GM12872 (cell line): ENCODE measurements at regions not wholly inside any gene's neighbourhood (a gene's known extent, or its start where the extent isn't known, plus 50 kb on each side); places are given as distances from the start of the nearest gene placed in this dataset.

Experiments used
- CTCF ChIP-seq: IDR thresholded peaks from 3 replicates; pipeline ENCODE4 v1.5.1; 2011; ENCODE audit warnings: low read depth, mild to moderate bottlenecking, low read length, moderate library complexity; ENCODE audit not compliant: insufficient read depth

DNA sequence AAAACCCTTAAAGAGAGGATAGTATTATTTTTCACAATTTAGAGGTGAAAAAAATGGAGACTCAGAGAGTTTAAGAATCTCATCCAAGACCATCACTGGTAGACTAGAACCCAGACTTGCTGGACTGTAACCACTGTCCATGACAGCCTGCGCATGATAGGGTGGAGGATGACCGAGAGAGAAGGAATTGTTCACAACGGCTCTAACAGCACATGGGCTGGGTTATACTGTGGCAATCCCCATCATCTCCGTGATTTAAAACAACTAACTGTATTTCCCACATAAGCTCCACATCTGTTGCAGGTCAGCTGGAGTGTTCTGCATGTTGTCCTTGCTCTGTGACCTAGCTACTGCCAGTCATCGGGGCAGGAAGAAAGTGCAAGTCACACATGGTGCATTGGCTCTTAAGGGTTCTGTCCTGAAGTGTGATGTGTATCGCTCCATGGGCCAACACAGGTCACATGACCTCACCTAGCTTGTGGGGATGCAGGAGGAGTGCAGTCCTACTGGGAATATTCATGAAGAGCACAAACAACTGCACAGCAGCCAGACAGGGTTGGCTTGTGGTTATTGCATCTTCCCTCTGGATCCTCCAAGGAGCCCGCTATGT is 131.2 kb upstream of the MPHOSPH6 start:
- TF ChIP-seq CTCF = no peak

DNA sequence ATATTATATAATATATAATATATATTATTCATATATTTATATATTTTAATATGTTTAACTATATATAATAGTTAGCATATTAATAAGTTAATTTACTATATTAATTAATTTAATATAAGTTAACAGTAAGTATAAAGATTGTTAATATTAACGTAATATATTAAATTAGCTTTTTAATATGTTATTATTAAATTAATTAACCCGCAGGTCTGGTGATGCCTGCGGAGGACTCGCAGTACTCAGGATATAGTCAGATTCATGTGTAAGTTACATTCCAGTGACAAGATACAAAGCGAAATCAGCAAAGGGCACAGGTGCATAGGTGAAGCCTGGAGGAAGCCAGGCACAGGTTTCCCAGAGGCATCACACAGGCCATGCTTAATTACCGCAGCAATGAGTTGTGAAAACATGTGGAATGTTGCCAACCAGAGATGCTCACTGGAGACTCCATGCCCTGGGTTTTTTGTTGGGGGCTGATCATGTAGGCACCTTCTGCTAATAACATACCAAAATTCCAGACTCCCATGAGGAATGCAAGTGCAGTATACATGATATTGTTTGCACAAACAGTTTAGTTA is 130.4 kb upstream of the MPHOSPH6 start:
- TF ChIP-seq CTCF = no peak

- no peak for TF ChIP-seq CTCF
Measured at GRCh38 chr16:82298472-82298871, 128.4 kb upstream of the MPHOSPH6 start.

DNA sequence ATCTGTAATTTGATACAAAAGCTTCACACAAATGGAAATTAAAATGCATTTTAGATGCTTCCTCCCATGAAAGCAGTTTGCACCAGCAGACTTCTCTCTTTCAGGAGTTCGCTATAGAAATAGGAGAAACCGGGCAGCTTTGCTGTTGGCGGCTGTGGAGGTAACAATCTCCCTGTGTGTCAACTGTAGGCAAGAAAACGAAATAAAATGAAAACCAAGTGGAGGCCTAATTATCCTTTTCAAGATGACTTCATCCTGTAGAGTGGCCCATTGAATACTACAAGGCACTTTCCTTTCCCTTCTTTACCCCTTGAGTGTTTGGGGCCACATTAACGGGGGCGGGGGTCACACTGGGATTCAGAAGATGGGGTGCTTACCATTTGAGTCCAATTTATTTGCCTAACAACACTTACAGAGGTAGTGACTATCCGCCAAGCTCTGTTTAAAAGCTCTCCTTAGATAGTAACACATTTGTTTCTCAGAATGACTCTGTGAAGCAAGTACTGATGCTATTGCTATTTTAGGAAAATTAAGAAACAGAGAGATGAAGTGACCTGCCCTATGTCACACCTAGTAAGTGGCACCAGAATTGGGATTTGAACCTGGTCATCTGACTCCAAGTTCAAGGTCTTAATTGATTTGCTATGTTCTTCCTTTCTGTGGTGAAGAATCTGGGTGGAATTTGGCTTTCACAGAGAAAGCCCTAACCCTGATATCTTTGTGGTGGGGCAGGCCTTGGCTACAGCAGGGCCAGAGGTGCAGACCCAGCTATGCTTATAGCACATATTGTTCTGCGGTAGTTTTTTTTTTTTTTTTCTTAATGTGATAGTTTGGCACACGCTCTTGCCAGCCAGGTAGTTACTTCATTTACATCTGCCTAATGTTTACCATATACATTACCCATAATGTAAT is 125.5 kb upstream of the MPHOSPH6 start:
- no peak for TF ChIP-seq CTCF

DNA sequence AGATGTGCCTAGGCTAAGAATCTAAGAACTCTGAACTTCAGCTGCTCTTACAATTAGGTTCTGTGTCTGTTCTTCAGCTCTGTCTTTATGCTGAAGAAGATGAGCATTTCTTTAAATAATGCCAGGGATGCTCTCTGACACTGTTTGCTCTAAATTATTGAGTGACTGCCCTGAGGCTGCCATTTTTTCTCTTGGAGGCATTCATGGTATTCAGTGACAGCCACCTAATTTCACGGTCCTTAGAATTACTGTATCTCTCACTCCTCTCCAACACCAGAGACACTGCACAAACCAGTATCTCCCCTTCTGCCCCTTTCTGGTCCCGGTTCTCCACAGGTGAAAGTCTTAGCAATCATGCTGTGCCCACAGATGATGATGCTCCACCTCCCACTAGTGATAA is 123.6 kb upstream of the MPHOSPH6 start:
- TF ChIP-seq CTCF = no peak

DNA sequence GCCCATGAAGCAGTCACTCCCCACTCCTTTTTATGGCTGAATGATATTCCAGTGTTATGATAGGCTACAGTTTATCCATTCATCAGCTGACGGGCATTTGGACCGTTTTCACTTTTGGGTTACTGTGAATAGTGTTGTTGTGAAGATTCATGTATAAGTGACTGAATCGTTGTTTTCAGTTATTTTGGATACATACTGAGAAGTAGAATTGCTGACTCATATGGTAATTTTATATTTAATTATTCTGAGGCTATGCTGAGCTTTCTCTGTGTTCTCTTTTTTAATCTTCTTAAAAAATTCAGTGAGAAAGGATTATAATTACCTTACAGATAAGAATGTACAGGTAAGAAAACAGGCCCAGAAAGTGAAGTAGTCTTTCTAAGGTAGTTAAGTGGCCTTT is 117.9 kb upstream of the MPHOSPH6 start:
- TF ChIP-seq CTCF = no peak

DNA sequence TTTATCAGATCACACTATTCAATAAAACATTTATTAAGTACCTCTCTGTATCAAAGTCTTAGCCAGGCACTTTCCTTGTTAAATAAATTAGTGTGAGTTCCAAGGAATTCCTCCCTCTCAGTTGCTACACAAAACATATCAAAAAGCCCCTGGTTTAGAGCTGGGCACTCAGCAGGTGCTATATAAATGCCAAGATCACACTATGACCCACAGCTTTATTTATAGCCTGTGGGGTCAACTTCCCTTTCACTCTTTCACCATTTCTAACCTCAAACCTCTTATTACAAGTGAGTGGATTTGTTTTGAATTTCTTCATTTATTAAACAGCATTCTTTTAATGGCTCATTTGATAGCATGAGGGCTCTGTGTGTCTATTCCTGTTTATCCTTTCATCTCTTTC is 112.6 kb upstream of the MPHOSPH6 start:
- TF ChIP-seq CTCF = no peak
